ENCODE measurements at regions not wholly inside any gene's neighbourhood (a gene's known extent, or its start where the extent isn't known, plus 50 kb on each side); places are given as distances from the start of the nearest gene placed in this dataset.

DNA sequence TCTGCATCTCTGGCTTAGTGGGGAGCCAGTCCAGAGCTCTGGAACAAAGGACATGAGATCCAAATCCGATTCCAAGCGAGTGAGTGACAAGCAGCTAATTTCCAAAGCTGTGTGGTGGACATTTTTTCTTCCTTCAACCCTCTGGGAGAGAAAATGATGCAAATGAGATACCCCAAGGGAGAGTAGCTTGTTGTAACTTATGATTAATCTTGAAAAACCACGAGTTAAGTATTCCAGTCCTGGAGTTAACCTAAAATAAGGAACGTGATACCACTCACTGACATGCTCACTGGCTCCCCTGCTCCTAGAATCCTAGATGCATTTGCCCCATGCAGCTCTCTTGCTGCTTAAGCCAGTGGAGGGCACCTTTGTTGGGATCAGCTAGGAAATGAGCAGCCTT, 116.0 kb upstream of the HABP2 start:
- TF ChIP-seq CTCF (conservative IDR thresholded peaks at IDR 0.05; ENCODE audit: low read depth in 2 of 2) (no peak), EZH2 (IDR thresholded peaks at IDR 0.05; ENCODE audit: low read depth, unreplicated experiment) (no peak), POLR2AphosphoS5 (IDR thresholded peaks at IDR 0.05; ENCODE audit: low read depth) (no peak), JUNB (IDR thresholded peaks at IDR 0.05; ENCODE audit: unreplicated experiment) (no peak)
- TF ChIP-seq, protein P1, sequence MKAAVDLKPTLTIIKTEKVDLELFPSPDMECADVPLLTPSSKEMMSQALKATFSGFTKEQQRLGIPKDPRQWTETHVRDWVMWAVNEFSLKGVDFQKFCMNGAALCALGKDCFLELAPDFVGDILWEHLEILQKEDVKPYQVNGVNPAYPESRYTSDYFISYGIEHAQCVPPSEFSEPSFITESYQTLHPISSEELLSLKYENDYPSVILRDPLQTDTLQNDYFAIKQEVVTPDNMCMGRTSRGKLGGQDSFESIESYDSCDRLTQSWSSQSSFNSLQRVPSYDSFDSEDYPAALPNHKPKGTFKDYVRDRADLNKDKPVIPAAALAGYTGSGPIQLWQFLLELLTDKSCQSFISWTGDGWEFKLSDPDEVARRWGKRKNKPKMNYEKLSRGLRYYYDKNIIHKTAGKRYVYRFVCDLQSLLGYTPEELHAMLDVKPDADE (IDR thresholded peaks at IDR 0.05): no peak
